Thyroid gland (tissue), 4 donors: ENCODE measurements at regions not wholly inside any gene's neighbourhood (a gene's known extent, or its start where the extent isn't known, plus 50 kb on each side); places are given as distances from the start of the nearest gene placed in this dataset.

Experiments
- DNase-seq, 2 donors: peaks; one replicate each; pipeline ENCODE4 v3.0.0-alpha.2; 2019
- H3K27ac ChIP-seq, 3 donors: fragments of 200-600 bp; sonication (generic); 1 replicate in 2 of 3; 2 replicates in 1 of 3; pipeline ENCODE4 v1.5.1; 2016 to 2019; ENCODE audit warnings: mild to moderate bottlenecking in 1 of 3, moderate library complexity in 1 of 3
- H3K27me3 ChIP-seq: fragments of 200-600 bp; sonication (generic); one replicate; pipeline ENCODE4 v1.5.1; 2019
- H3K36me3 ChIP-seq, 2 donors: fragments of 200-600 bp; sonication (generic); one replicate each; pipeline ENCODE4 v1.5.1; 2016 to 2019
- H3K4me1 ChIP-seq, 2 donors: fragments of 200-600 bp; sonication (generic); one replicate each; pipeline ENCODE4 v1.5.1; 2017 to 2019
- H3K4me3 ChIP-seq, 3 donors: fragments of 200-600 bp; sonication (generic); replicated peaks in 1 of 3; 1 replicate in 2 of 3; 2 replicates in 1 of 3; pipeline ENCODE4 v1.5.1; 2016; ENCODE audit warnings: mild to moderate bottlenecking in 1 of 3
- H3K9me3 ChIP-seq: fragments of 200-600 bp; sonication (generic); one replicate; pipeline ENCODE4 v1.5.1; 2017
- POLR2A ChIP-seq, 2 donors: fragments of 450-650 bp; IDR thresholded peaks; one replicate each; pipeline ENCODE4 v1.6.1; 2017; ENCODE audit warnings: antibody characterized with exemption in 2 of 2, mild to moderate bottlenecking in 2 of 2, moderate library complexity in 1 of 2
- WGBS, 2 donors: methylation state at CpG; one replicate each; pipeline ENCODE4 v1.1.5; 2017; 5-methylcytosine and 5-hydroxymethylcytosine counted together
- intact Hi-C: fragments of 100-400 bp; cut with DNase I; formaldehyde crosslinking; loops from one replicate; pipeline ENCODE4 v1.15.1; 2023
- TF ChIP-seq, protein P1 (sequence below), 6 experiments: fragments of 200-600 bp in 3 of 6; fragments of 450-650 bp in 3 of 6; sonication (generic) in 3 of 6; IDR thresholded peaks; one replicate each; pipeline ENCODE4 v1.5.1; 2016 to 2019; ENCODE audit warnings: antibody characterized with exemption in 6 of 6, mild to moderate bottlenecking in 2 of 6, inconsistent platforms in 1 of 6, moderate library complexity in 1 of 6

DNA sequence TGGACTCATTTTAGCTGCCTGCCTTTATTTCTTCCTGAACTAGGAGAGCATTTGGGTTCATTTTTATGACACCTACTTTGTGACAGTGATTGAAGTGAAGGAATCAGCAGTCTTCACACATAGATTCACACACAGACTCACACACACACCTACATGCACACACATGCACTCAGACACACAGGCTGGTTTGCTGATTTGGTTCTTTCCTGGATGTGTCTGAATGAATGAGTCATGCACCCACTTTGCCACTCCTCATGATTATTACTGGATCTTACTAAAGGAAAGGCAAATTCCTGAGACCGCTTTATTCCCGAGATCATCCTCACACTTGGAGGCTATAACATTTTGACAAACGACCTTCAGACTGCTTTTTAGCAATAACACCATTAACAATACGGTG is 529.5 kb downstream of the AGTPBP1 start:
- no peaks in the 10 kb centered on the region for H3K4me1 ChIP-seq
- no peaks in the 10 kb centered on the region for H3K9me3 ChIP-seq
- no peaks in the 10 kb centered on the region for H3K36me3 ChIP-seq
- H3K27me3 ChIP-seq = no peaks in the 10 kb centered on the region
- no peak for TF ChIP-seq POLR2A (IDR thresholded peaks at IDR 0.05)
- TF ChIP-seq, protein P1, sequence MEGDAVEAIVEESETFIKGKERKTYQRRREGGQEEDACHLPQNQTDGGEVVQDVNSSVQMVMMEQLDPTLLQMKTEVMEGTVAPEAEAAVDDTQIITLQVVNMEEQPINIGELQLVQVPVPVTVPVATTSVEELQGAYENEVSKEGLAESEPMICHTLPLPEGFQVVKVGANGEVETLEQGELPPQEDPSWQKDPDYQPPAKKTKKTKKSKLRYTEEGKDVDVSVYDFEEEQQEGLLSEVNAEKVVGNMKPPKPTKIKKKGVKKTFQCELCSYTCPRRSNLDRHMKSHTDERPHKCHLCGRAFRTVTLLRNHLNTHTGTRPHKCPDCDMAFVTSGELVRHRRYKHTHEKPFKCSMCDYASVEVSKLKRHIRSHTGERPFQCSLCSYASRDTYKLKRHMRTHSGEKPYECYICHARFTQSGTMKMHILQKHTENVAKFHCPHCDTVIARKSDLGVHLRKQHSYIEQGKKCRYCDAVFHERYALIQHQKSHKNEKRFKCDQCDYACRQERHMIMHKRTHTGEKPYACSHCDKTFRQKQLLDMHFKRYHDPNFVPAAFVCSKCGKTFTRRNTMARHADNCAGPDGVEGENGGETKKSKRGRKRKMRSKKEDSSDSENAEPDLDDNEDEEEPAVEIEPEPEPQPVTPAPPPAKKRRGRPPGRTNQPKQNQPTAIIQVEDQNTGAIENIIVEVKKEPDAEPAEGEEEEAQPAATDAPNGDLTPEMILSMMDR (IDR thresholded peaks at IDR 0.05) = no peak
- no peak for DNase-seq
- no peak overlapping the region for H3K27ac ChIP-seq
- no peak overlapping the region for H3K4me3 ChIP-seq
- 46 to 53% methylated on average over 4 of the region's 4 CpGs for WGBS, 2 donors
- intact Hi-C loops = no loop called here

DNA sequence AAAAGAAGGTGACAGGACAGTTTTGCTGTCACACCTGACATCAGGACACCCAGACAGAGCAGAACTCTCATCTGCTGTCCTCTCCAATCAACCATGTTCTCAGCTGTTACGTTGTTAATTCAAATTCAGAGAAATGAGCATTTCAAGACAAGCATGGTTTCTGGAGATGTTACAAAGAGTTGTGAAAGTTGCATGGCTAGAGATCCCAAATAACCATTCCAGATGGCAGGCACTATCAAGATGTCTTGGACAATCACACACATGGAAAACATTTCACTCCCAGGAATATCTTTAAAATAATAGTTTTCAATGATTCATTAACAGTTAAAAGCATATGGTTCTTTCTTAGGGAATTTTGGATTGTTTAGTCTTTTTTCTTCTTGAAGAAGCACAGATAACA is 533.1 kb downstream of the AGTPBP1 start:
- no peaks in the 10 kb centered on the region for H3K27me3 ChIP-seq
- no peak for TF ChIP-seq POLR2A (IDR thresholded peaks at IDR 0.05)
- TF ChIP-seq, protein P1 (IDR thresholded peaks at IDR 0.05) = no peak
- H3K27ac ChIP-seq = no peak overlapping the region
- intact Hi-C loops = no loop called here
- DNase-seq = no peak
- no peaks in the 10 kb centered on the region for H3K4me1 ChIP-seq
- H3K9me3 ChIP-seq = no peaks in the 10 kb centered on the region
- H3K4me3 ChIP-seq = no peak overlapping the region
- WGBS, 2 donors = 71 to 87% methylated on average over 1 of the region's 1 CpG
- no peaks in the 10 kb centered on the region for H3K36me3 ChIP-seq

DNA sequence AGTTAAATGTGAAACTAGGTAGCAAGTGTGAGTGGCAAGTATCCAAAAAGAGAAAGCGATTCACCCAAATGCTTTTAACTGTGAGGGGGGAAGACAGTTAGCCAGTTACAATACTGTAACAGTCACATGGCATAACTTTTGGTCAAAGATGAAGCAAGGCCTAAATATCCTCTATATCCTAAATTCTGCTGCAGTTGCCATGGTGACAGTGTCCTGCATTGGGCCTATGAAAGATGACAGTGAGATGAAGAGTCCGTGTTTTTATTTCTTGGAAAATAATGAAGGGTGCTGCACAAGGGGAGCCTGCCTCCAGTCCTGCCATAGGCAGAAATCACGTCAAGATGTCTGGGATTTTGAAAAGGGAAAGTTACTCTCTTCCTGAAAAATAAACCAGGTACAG is 534.6 kb downstream of the NTRK2 start:
- WGBS, 2 donors = 93 to 95% methylated on average over 3 of the region's 3 CpGs
- no peaks in the 10 kb centered on the region for H3K36me3 ChIP-seq
- TF ChIP-seq, protein P1 (IDR thresholded peaks at IDR 0.05) = no peak
- TF ChIP-seq POLR2A (IDR thresholded peaks at IDR 0.05) = no peak
- no peaks in the 10 kb centered on the region for H3K9me3 ChIP-seq
- no peak overlapping the region for H3K27ac ChIP-seq
- no peaks in the 10 kb centered on the region for H3K27me3 ChIP-seq
- H3K4me3 ChIP-seq = no peak overlapping the region
- intact Hi-C loops = no loop called here
- no peak for DNase-seq
- H3K4me1 ChIP-seq = peaks cover 0 to 7% of the 10 kb centered on the region in 2 donors

DNA sequence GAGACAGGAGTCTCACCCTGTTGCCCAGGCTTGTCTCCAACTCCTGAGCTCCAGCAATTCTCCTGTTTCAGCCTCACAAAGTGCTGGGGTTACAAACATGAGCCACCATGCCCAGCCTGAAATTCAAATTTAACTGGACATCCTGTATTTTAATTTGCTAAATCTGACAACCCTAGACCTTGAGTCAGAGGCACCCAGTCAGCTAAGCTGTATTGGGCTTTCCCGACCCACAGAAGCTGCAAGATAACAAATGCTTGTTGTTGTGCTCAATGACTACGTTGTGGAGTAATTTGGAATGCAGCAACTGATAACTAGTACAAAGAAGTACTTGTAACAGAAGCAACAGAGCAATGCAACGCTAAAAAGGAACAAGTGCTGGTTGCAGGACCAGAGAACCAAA is 533.1 kb downstream of the NTRK2 start:
- Histone ChIP-seq H3K4me3 (no peak overlapping the region), H3K4me1 (peaks cover 0 to 7% of the 10 kb centered on the region in 2 donors), H3K9me3 (no peaks in the 10 kb centered on the region), H3K36me3 (no peaks in the 10 kb centered on the region), H3K27ac (no peak overlapping the region), H3K27me3 (no peaks in the 10 kb centered on the region)
- TF ChIP-seq POLR2A (IDR thresholded peaks at IDR 0.05) = no peak
- TF ChIP-seq, protein P1 (IDR thresholded peaks at IDR 0.05) = no peak
- DNase-seq = no peak
- 72 to 78% methylated on average over 3 of the region's 3 CpGs for WGBS, 2 donors
- intact Hi-C loops = no loop called here

DNA sequence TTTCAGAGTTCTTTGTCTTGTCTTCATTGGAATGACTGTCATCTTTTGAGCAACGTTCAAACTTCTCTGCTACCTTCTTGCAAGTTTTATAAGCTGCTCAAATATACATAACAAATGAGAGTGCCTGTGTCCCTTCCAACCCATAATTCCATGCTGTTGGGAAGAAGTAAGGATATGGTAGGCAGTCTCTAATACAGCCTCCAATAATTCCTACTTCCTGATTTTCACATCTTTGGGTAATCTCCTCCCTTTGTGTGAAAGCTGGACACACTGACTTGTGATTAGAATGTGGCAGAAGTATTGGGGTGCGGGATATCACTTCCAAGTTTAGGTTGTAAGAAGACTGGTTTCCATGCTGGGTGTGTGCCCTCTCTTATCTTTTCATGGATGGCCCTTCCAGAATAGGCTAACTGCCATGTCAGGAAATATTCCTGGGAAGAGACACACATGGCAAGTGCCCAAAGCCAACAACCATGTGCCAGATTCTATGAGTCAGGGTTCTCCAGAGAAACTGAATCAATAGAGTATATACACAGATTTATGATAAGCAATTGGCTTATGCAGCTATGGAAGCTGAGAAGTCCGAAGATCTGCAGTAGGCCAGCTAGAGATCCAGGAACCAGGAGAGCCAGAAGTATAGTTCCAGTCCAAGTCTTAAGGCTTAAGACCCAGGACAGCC is 531.3 kb downstream of the NTRK2 start:
- no peaks in the 10 kb centered on the region for H3K27me3 ChIP-seq
- peaks cover 5 to 7% of the 10 kb centered on the region in 2 donors for H3K4me1 ChIP-seq

More for the DNA sequence above, 531.3 kb downstream of the NTRK2 start:
- DNase-seq = no peak
- no peak overlapping the region for H3K27ac ChIP-seq
- no peaks in the 10 kb centered on the region for H3K9me3 ChIP-seq
- 72 to 78% methylated on average over 3 of the region's 3 CpGs for WGBS, 2 donors
- H3K4me3 ChIP-seq = no peak overlapping the region
- H3K36me3 ChIP-seq = no peaks in the 10 kb centered on the region
- intact Hi-C loops = no loop called here
- no peak for TF ChIP-seq POLR2A (IDR thresholded peaks at IDR 0.05)
- TF ChIP-seq, protein P1 (IDR thresholded peaks at IDR 0.05) = no peak
